ENCODE measurements at regions not wholly inside any gene's neighbourhood (a gene's known extent, or its start where the extent isn't known, plus 50 kb on each side); places are given as distances from the start of the nearest gene placed in this dataset.

DNA sequence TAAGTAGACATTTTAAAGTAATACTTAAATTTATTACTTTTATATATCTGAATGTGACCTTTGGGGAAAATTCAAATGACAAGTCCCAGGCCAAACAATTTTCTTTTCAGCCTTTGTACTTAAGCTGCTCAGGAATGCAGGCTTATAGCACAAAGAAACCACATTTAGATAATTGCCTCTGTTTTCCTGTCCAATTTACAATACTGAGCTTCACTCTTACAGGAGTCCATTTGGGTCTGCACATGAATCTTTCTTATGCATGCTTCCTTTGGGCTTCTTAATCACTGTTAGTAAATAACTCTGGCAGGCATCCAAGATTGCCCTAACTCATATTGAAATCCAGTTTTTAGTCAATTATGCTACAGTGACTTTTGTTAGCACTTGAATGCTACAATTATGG lies 459.4 kb upstream of the TGFBR2 start:
- TF ChIP-seq EP300 (IDR thresholded peaks at IDR 0.05): no peak
- TF ChIP-seq, protein P1, sequence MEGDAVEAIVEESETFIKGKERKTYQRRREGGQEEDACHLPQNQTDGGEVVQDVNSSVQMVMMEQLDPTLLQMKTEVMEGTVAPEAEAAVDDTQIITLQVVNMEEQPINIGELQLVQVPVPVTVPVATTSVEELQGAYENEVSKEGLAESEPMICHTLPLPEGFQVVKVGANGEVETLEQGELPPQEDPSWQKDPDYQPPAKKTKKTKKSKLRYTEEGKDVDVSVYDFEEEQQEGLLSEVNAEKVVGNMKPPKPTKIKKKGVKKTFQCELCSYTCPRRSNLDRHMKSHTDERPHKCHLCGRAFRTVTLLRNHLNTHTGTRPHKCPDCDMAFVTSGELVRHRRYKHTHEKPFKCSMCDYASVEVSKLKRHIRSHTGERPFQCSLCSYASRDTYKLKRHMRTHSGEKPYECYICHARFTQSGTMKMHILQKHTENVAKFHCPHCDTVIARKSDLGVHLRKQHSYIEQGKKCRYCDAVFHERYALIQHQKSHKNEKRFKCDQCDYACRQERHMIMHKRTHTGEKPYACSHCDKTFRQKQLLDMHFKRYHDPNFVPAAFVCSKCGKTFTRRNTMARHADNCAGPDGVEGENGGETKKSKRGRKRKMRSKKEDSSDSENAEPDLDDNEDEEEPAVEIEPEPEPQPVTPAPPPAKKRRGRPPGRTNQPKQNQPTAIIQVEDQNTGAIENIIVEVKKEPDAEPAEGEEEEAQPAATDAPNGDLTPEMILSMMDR (IDR thresholded peaks at IDR 0.05): no peak

Data from sigmoid colon (tissue), 4 donors.